ENCODE measurements at regions not wholly inside any gene's neighbourhood (a gene's known extent, or its start where the extent isn't known, plus 50 kb on each side); places are given as distances from the start of the nearest gene placed in this dataset.

DNA sequence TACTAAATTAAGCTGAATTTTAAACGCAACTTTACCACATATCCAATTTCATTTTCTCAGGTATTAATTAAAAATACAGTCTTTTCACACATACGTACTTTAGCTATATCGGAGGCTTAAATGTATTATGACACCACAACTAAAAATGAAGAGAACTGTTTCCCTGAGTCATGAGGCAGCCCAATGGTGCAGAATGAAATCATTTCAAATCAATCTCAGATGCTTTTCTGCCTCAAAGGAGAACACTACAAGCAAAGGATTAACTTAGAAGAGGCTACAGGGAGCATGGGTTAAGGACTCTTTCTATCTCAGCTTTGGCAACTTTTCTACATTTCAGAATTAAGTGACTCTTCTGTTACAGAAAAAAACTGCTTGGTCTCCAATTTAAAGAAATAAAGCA, 516.3 kb upstream of the HTR2A start:
- Histone ChIP-seq H3K4me1 (ENCODE audit: insufficient read depth, low read length) (no peaks in the 10 kb centered on the region), H2BK20ac (ENCODE audit: low read depth, low read length, poor library complexity, severe bottlenecking) (no peak overlapping the region), H3K79me2 (ENCODE audit: insufficient read depth, low read length) (no peaks in the 10 kb centered on the region), H3K56ac (ENCODE audit: insufficient read length, low read depth, low read length) (no peak overlapping the region), H3K9ac (ENCODE audit: extremely low read depth, insufficient read length, low read length) (no peak overlapping the region), H3K18ac (ENCODE audit: insufficient read length, low read depth, low read length) (no peak overlapping the region), H3T11ph (ENCODE audit: low read length) (no peak overlapping the region), H3K4ac (ENCODE audit: low read depth, low read length) (no peak overlapping the region), H3K23me2 (ENCODE audit: insufficient read length, low read depth, low read length, poor library complexity, severe bottlenecking) (no peaks in the 10 kb centered on the region), H2BK15ac (ENCODE audit: low read depth, low read length) (no peak overlapping the region), H3K27ac (ENCODE audit: insufficient read length, low read depth, low read length) (no peak overlapping the region), H4K20me1 (ENCODE audit: control insufficient read depth, insufficient read depth, insufficient read length) (no peaks in the 10 kb centered on the region), H3K27me3 (ENCODE audit: insufficient read depth, low read length) (no peaks in the 10 kb centered on the region), H2BK120ac (ENCODE audit: low read depth, low read length, poor library complexity, severe bottlenecking) (no peak overlapping the region), H2AFZ (ENCODE audit: low read length) (no peak overlapping the region), H4K8ac (replicated peaks; ENCODE audit: insufficient read length, low read depth, low read length) (no peak overlapping the region), H2BK12ac (ENCODE audit: insufficient read length, low read depth, low read length) (no peak overlapping the region), H3K9me3 (ENCODE audit: control insufficient read depth, low read depth, low read length) (no peaks in the 10 kb centered on the region), H4K91ac (ENCODE audit: insufficient read length, low read depth, low read length) (no peak overlapping the region), H3K14ac (ENCODE audit: insufficient read depth, low read length) (no peak overlapping the region), H3K79me1 (ENCODE audit: insufficient read depth, low read depth, low read length, poor library complexity, severe bottlenecking) (no peaks in the 10 kb centered on the region), H2BK5ac (ENCODE audit: insufficient read length, low read length) (no peak overlapping the region), H3K4me2 (ENCODE audit: insufficient read depth, insufficient read length, low read length) (no peak overlapping the region), H3K23ac (ENCODE audit: insufficient read length, low read depth, low read length) (no peak overlapping the region), H4K5ac (ENCODE audit: insufficient read length, low read depth, low read length) (no peak overlapping the region), H2AK5ac (ENCODE audit: insufficient read length, low read length) (no peak overlapping the region)
- Mint-ChIP-seq H3K4me3 (no peak overlapping the region), H3K27me3 (ENCODE audit: low read depth) (no peaks in the 10 kb centered on the region), H3K4me1 (peaks cover 5 to 7% of the 10 kb centered on the region in 2 experiments; a peak in 2 of 4 replicates), H3K36me3 (ENCODE audit: insufficient read depth in 1 of 3, low read depth in 3 of 3) (no peaks in the 10 kb centered on the region), H3K27ac (no peak overlapping the region), H3K9me3 (no peaks in the 10 kb centered on the region)
- TF ChIP-seq, protein P1, sequence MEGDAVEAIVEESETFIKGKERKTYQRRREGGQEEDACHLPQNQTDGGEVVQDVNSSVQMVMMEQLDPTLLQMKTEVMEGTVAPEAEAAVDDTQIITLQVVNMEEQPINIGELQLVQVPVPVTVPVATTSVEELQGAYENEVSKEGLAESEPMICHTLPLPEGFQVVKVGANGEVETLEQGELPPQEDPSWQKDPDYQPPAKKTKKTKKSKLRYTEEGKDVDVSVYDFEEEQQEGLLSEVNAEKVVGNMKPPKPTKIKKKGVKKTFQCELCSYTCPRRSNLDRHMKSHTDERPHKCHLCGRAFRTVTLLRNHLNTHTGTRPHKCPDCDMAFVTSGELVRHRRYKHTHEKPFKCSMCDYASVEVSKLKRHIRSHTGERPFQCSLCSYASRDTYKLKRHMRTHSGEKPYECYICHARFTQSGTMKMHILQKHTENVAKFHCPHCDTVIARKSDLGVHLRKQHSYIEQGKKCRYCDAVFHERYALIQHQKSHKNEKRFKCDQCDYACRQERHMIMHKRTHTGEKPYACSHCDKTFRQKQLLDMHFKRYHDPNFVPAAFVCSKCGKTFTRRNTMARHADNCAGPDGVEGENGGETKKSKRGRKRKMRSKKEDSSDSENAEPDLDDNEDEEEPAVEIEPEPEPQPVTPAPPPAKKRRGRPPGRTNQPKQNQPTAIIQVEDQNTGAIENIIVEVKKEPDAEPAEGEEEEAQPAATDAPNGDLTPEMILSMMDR (conservative IDR thresholded peaks at IDR 0.05), result no peak
- no CpG with 5 or more reads among the region's 3 CpGs for WGBS (ENCODE audit: extremely low coverage, insufficient read length, low lambda C conversion rate)
- no peak for DNase-seq

Data from H9 (cell line).